PFSK-1 (cell line): ENCODE measurements at regions not wholly inside any gene's neighbourhood (a gene's known extent, or its start where the extent isn't known, plus 50 kb on each side); places are given as distances from the start of the nearest gene placed in this dataset.

Experiments used
- FOXP2 ChIP-seq: optimal IDR thresholded peaks from 2 replicates; pipeline ENCODE3; 2011; ENCODE audit warnings: borderline replicate concordance, control low read depth, inconsistent platforms; ENCODE audit not compliant: insufficient read depth; ENCODE audit errors: extremely low read length, extremely low read depth
- POLR2AphosphoS5 ChIP-seq: IDR thresholded peaks from 2 replicates; pipeline ENCODE4 v1.6.1; 2012; ENCODE audit warnings: low read depth, mild to moderate bottlenecking, control low read depth, low read length, moderate library complexity
- SIN3A ChIP-seq: IDR thresholded peaks from 2 replicates; pipeline ENCODE4 v1.6.1; 2012; ENCODE audit warnings: mild to moderate bottlenecking, low read length, moderate library complexity, borderline replicate concordance; ENCODE audit not compliant: insufficient read depth
- TAF1 ChIP-seq: IDR thresholded peaks from 2 replicates; pipeline ENCODE4 v1.6.1; 2012; ENCODE audit warnings: low read length, control low read depth, borderline replicate concordance; ENCODE audit not compliant: insufficient read depth
- TF ChIP-seq, protein P1 (sequence below), 2 experiments: IDR thresholded peaks; 2 replicates each; pipeline versions ENCODE4 v1.6.1 to v1.8.0; 2011 to 2012; ENCODE audit warnings: low read depth in 2 of 2, low read length in 2 of 2, control low read depth in 1 of 2, inconsistent platforms in 1 of 2, mild to moderate bottlenecking in 1 of 2, moderate library complexity in 1 of 2; ENCODE audit not compliant: insufficient read depth in 1 of 2

GRCh38 chr2:147468349-147468748 is 376.5 kb upstream of the ACVR2A start:
- TF ChIP-seq SIN3A (no peak), FOXP2 (no peak), POLR2AphosphoS5 (no peak), TAF1 (no peak)
- TF ChIP-seq, protein P1, sequence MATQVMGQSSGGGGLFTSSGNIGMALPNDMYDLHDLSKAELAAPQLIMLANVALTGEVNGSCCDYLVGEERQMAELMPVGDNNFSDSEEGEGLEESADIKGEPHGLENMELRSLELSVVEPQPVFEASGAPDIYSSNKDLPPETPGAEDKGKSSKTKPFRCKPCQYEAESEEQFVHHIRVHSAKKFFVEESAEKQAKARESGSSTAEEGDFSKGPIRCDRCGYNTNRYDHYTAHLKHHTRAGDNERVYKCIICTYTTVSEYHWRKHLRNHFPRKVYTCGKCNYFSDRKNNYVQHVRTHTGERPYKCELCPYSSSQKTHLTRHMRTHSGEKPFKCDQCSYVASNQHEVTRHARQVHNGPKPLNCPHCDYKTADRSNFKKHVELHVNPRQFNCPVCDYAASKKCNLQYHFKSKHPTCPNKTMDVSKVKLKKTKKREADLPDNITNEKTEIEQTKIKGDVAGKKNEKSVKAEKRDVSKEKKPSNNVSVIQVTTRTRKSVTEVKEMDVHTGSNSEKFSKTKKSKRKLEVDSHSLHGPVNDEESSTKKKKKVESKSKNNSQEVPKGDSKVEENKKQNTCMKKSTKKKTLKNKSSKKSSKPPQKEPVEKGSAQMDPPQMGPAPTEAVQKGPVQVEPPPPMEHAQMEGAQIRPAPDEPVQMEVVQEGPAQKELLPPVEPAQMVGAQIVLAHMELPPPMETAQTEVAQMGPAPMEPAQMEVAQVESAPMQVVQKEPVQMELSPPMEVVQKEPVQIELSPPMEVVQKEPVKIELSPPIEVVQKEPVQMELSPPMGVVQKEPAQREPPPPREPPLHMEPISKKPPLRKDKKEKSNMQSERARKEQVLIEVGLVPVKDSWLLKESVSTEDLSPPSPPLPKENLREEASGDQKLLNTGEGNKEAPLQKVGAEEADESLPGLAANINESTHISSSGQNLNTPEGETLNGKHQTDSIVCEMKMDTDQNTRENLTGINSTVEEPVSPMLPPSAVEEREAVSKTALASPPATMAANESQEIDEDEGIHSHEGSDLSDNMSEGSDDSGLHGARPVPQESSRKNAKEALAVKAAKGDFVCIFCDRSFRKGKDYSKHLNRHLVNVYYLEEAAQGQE (IDR thresholded peaks at IDR 0.05; ENCODE audit: insufficient read depth in 1 of 2, low read depth in 2 of 2, low read length in 2 of 2), result no peak

- no peak for TF ChIP-seq POLR2AphosphoS5
- no peak for TF ChIP-seq FOXP2
- TF ChIP-seq, protein P1 (IDR thresholded peaks at IDR 0.05; ENCODE audit: insufficient read depth in 1 of 2, low read depth in 2 of 2, low read length in 2 of 2), result no peak
These were observed 377.4 kb upstream of the ACVR2A start for GRCh38 chr2:147467441-147467840.

DNA sequence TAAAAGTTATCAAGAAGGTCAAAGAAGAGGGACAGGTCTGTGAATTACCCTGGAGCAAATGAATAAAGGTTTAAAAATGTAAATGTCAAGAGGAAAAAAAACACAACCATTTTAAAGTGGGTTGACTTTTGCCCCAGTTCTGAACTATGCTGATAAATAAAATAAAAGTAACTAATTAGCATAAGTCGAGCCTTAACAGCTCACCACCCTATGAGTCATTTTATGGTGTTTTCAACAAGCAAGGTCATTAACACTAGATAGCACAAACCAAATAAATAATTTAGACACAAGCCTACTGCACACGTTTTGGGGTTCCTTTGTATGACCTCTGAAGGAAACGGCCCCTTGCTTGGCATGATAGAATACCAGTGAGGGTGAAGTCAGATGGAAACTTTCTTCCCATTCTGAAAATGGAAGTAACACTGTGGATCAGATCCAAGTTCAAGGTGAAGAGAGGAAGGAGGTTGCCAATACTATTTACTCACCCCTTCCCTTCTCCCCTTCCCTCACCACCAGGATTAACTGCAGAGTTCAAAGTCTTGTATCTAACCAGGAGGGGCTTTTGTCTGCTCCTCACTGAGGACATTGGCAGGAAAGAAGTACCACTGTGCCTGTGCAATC is 380.0 kb upstream of the ACVR2A start:
- TF ChIP-seq SIN3A (no peak), FOXP2 (no peak), POLR2AphosphoS5 (no peak), TAF1 (no peak)
- TF ChIP-seq, protein P1 (IDR thresholded peaks at IDR 0.05; ENCODE audit: insufficient read depth in 1 of 2, low read depth in 2 of 2, low read length in 2 of 2), result no peak

GRCh38 chr2:147463881-147464520 is 380.8 kb upstream of the ACVR2A start:
- TF ChIP-seq SIN3A, result no peak
- TF ChIP-seq TAF1, result no peak
- TF ChIP-seq FOXP2, result no peak
- TF ChIP-seq POLR2AphosphoS5, result no peak
- TF ChIP-seq, protein P1 (IDR thresholded peaks at IDR 0.05; ENCODE audit: insufficient read depth in 1 of 2, low read depth in 2 of 2, low read length in 2 of 2), result no peak

- TF ChIP-seq FOXP2, result no peak
- TF ChIP-seq POLR2AphosphoS5, result no peak
- no peak for TF ChIP-seq SIN3A
- TF ChIP-seq, protein P1 (IDR thresholded peaks at IDR 0.05; ENCODE audit: insufficient read depth in 1 of 2, low read depth in 2 of 2, low read length in 2 of 2), result no peak
- no peak for TF ChIP-seq TAF1
These were observed 384.7 kb upstream of the ACVR2A start for GRCh38 chr2:147460155-147460554.
